HCT116 (cell line): ENCODE measurements at regions not wholly inside any gene's neighbourhood (a gene's known extent, or its start where the extent isn't known, plus 50 kb on each side); places are given as distances from the start of the nearest gene placed in this dataset.

ENCODE experiments used
- ATAC-seq: fragments of 200-7000 bp; cut with Tn5 transposase; 2 replicates; pipeline ENCODE4 v1.9.1; 2020; ENCODE audit warnings: mild to moderate bottlenecking, moderate library complexity
- BruUV-seq: library from RNA; stranded (reverse); fragments of 400-500 nt; replicated peaks from 2 replicates; lab custom pipeline; 2021; lab: Mats Ljungman, UMichigan
- CTCF ChIA-PET: fragments of 300-600 bp; sonication (Branson Sonifier 250); formaldehyde crosslinking; loops from one replicate; lab custom pipeline; 2021; ENCODE audit warnings: antibody characterized with exemption; lab: Charles Lee
- POLR2A ChIA-PET: fragments of 300-600, 350-600 bp; sonication (Branson Sonifier 250); formaldehyde crosslinking; loops from one replicate; lab custom pipeline; 2021; ENCODE audit warnings: antibody characterized with exemption; lab: Charles Lee
- RAD21 ChIA-PET, 2 experiments: fragments of 300-600 bp; sonication (Branson Sonifier 250); formaldehyde crosslinking; loops; one replicate each; lab custom pipeline; 2023; ENCODE audit warnings: low total read pairs in 2 of 2; ENCODE audit not compliant: uncharacterized antibody in 2 of 2, unreplicated experiment in 2 of 2, low non-redundant PET in 1 of 2; lab: Charles Lee
- DNase-seq: peaks from one replicate; pipeline ENCODE4 v3.0.0-alpha.2; 2010; ENCODE audit warnings: low read depth, low spot score
- H2AFZ ChIP-seq: fragments of 200-600 bp; shearing (Covaris generic), sonication (generic); 2 replicates; pipeline ENCODE4 v1.6.1; 2017; ENCODE audit warnings: low read depth, mixed run types, mixed read lengths, antibody characterized with exemption, low read length; ENCODE audit not compliant: poor library complexity, severe bottlenecking
- H3K27ac ChIP-seq: 2 replicates; pipeline ENCODE4 v1.5.1; 2012; ENCODE audit warnings: low read depth, low read length
- H3K27me3 ChIP-seq: fragments of 200-600 bp; sonication (generic); 2 replicates; pipeline ENCODE4 v1.6.1; 2016; ENCODE audit warnings: mixed run types, low read length, mixed read lengths; ENCODE audit not compliant: insufficient read depth
- H3K36me3 ChIP-seq, 2 experiments: fragments of 200-500 bp in 1 of 2; fragments of 200-600 bp in 1 of 2; sonication (Bioruptor generic) in 1 of 2; sonication (generic) in 1 of 2; 2 replicates each; pipeline versions ENCODE4 v1.5.1 to v1.6.1; 2014 to 2016; ENCODE audit warnings: low read length in 2 of 2, inconsistent platforms in 1 of 2, mixed read lengths in 1 of 2, mixed run types in 1 of 2; ENCODE audit not compliant: insufficient read depth in 2 of 2, control insufficient read depth in 1 of 2
- H3K4me1 ChIP-seq, 2 experiments: fragments of 200-600 bp in 1 of 2; sonication (generic) in 1 of 2; 2 replicates each; pipeline versions ENCODE4 v1.5.1 to v1.6.1; 2012 to 2017; ENCODE audit warnings: low read length in 2 of 2, inconsistent platforms in 1 of 2, mild to moderate bottlenecking in 1 of 2, mixed read lengths in 1 of 2, mixed run types in 1 of 2, moderate library complexity in 1 of 2; ENCODE audit not compliant: insufficient read depth in 2 of 2, control insufficient read depth in 1 of 2
- H3K4me2 ChIP-seq: fragments of 200-600 bp; sonication (generic); 2 replicates; pipeline ENCODE4 v1.6.1; 2017; ENCODE audit warnings: mixed run types, low read length, mixed read lengths
- H3K4me3 ChIP-seq, 2 experiments: fragments of 200-600 bp in 1 of 2; sonication (generic) in 1 of 2; replicated peaks in 1 of 2; 2 replicates each; pipeline ENCODE4 v1.5.1; 2011 to 2016; ENCODE audit warnings: low read length in 2 of 2, control low read depth in 1 of 2, low read depth in 1 of 2, mild to moderate bottlenecking in 1 of 2, mixed read lengths in 1 of 2, mixed run types in 1 of 2
- H3K79me2 ChIP-seq: fragments of 200-600 bp; sonication (generic); 2 replicates; pipeline ENCODE4 v1.6.1; 2017; ENCODE audit warnings: mild to moderate bottlenecking, mixed run types, low read length, moderate library complexity, mixed read lengths; ENCODE audit not compliant: insufficient read depth
- H3K9ac ChIP-seq: fragments of 200-600 bp; sonication (generic); 2 replicates; pipeline ENCODE4 v1.6.1; 2016; ENCODE audit warnings: low read length, mixed read lengths
- H3K9me2 ChIP-seq: fragments of 200-600 bp; sonication (generic), shearing (Covaris generic); 2 replicates; pipeline ENCODE4 v1.6.1; 2017; ENCODE audit warnings: mixed run types, mild to moderate bottlenecking, moderate library complexity; ENCODE audit not compliant: insufficient read depth
- H3K9me3 ChIP-seq, 2 experiments: fragments of 200-500 bp in 1 of 2; fragments of 200-600 bp in 1 of 2; sonication (Bioruptor generic) in 1 of 2; sonication (generic) in 1 of 2; 2 replicates each; pipeline ENCODE4 v1.6.1; 2014 to 2017; ENCODE audit warnings: low read length in 2 of 2, mixed read lengths in 2 of 2, inconsistent platforms in 1 of 2, low read depth in 1 of 2, mild to moderate bottlenecking in 1 of 2, mixed run types in 1 of 2, moderate library complexity in 1 of 2; ENCODE audit not compliant: control insufficient read depth in 1 of 2, insufficient read depth in 1 of 2
- H4K20me1 ChIP-seq: fragments of 200-600 bp; sonication (generic), shearing (Covaris generic); 2 replicates; pipeline ENCODE4 v1.6.1; 2017; ENCODE audit warnings: mixed run types, mild to moderate bottlenecking, moderate library complexity; ENCODE audit not compliant: insufficient read depth
- CBX3 ChIP-seq: IDR thresholded peaks from 2 replicates; pipeline ENCODE4 v1.6.1; 2012; ENCODE audit warnings: low read depth
- CTCF ChIP-seq, 3 experiments: fragments of 200-600 bp in 1 of 3; sonication (generic) in 1 of 3; IDR thresholded peaks in 2 of 3; conservative IDR thresholded peaks in 1 of 3; 2 replicates each; pipeline ENCODE4 v1.5.1; 2012 to 2017; ENCODE audit warnings: low read depth in 2 of 3, low read length in 2 of 3, antibody characterized with exemption in 1 of 3, borderline replicate concordance in 1 of 3, control low read depth in 1 of 3, mild to moderate bottlenecking in 1 of 3, mixed read lengths in 1 of 3, mixed run types in 1 of 3, moderate library complexity in 1 of 3; ENCODE audit not compliant: insufficient read depth in 1 of 3
- ELF1 ChIP-seq: IDR thresholded peaks from 2 replicates; pipeline ENCODE4 v1.6.1; 2012; ENCODE audit warnings: low read depth, borderline replicate concordance
- EZH2phosphoT487 ChIP-seq: fragments of 200-600 bp; IDR thresholded peaks from 2 replicates; pipeline ENCODE4 v1.6.1; 2018; ENCODE audit warnings: antibody characterized with exemption, borderline replicate concordance
- FOSL1 ChIP-seq: IDR thresholded peaks from 2 replicates; pipeline ENCODE4 v1.6.1; 2012; ENCODE audit warnings: low read depth
- JUND ChIP-seq: IDR thresholded peaks from 2 replicates; pipeline ENCODE4 v1.6.1; 2012
- POLR2A ChIP-seq: IDR thresholded peaks from 2 replicates; pipeline ENCODE4 v1.7.0; 2011; ENCODE audit warnings: borderline replicate concordance; ENCODE audit not compliant: insufficient read depth, insufficient read length; ENCODE audit errors: extremely low read depth
- POLR2AphosphoS5 ChIP-seq: IDR thresholded peaks from 2 replicates; pipeline ENCODE4 v1.6.1; 2011; ENCODE audit warnings: mild to moderate bottlenecking, low read depth, low read length, moderate library complexity
- RAD21 ChIP-seq: IDR thresholded peaks from 2 replicates; pipeline ENCODE4 v1.6.1; 2012; ENCODE audit warnings: low read depth, mild to moderate bottlenecking
- REST ChIP-seq: IDR thresholded peaks from 2 replicates; pipeline ENCODE4 v1.6.1; 2012; ENCODE audit warnings: low read depth
- SIN3A ChIP-seq: IDR thresholded peaks from 2 replicates; pipeline ENCODE4 v1.6.1; 2012; ENCODE audit warnings: low read depth
- SRF ChIP-seq: IDR thresholded peaks from 2 replicates; pipeline ENCODE4 v1.6.1; 2012; ENCODE audit warnings: low read depth
- TCF7L2 ChIP-seq: IDR thresholded peaks from 2 replicates; pipeline ENCODE4 v1.7.0; 2011; ENCODE audit warnings: borderline replicate concordance, inconsistent platforms; ENCODE audit not compliant: insufficient read depth, insufficient read length; ENCODE audit errors: extremely low read depth
- YY1 ChIP-seq: IDR thresholded peaks from 2 replicates; pipeline ENCODE4 v1.6.1; 2011; ENCODE audit warnings: low read length, low read depth, moderate library complexity, mild to moderate bottlenecking; ENCODE audit not compliant: insufficient replicate concordance; ENCODE audit errors: extremely low read depth
- ZBTB33 ChIP-seq: IDR thresholded peaks from 2 replicates; pipeline ENCODE4 v1.6.1; 2011; ENCODE audit warnings: mild to moderate bottlenecking, low read length, moderate library complexity; ENCODE audit not compliant: insufficient replicate concordance; ENCODE audit errors: extremely low read depth
- ZNF274 ChIP-seq: fragments of 200-500 bp; sonication (Bioruptor generic); IDR thresholded peaks from 2 replicates; pipeline ENCODE4 v1.6.1; 2014; ENCODE audit warnings: mild to moderate bottlenecking, low read depth, low read length, inconsistent platforms
- intact Hi-C: fragments of 100-400 bp; cut with micrococcal nuclease; formaldehyde crosslinking; loops from 2 replicates; pipeline ENCODE4 v1.10.0; 2022

- Histone ChIP-seq H3K79me2 (no peaks in the 10 kb centered on the region), H4K20me1 (no peaks in the 10 kb centered on the region), H3K27me3 (no peaks in the 10 kb centered on the region), H3K4me1 (no peaks in the 10 kb centered on the region), H3K9me2 (no peaks in the 10 kb centered on the region), H3K4me2 (no peak overlapping the region), H2AFZ (no peak overlapping the region), H3K9ac (no peak overlapping the region), H3K9me3 (no peaks in the 10 kb centered on the region), H3K27ac (no peak overlapping the region), H3K36me3 (no peaks in the 10 kb centered on the region), H3K4me3 (no peak overlapping the region)
- ATAC-seq, result no peak
- DNase-seq, result no peak
- no TSS peak for BruUV-seq
- ChIA-PET CTCF (no interaction called here), POLR2A (no interaction called here), RAD21 (no interaction called here)
- intact Hi-C loops, result no loop called here
- TF ChIP-seq POLR2AphosphoS5 (no peak), ZBTB33 (no peak), CBX3 (no peak), REST (no peak), EZH2phosphoT487 (no peak), ZNF274 (no peak), FOSL1 (no peak), CTCF (IDR thresholded peaks at IDR 0.05 in 2 of 3, conservative IDR thresholded peaks at IDR 0.05 in 1 of 3; ENCODE audit: borderline replicate concordance in 1 of 3, insufficient read depth in 1 of 3, low read depth in 2 of 3, low read length in 2 of 3) (no peak), YY1 (no peak), ELF1 (no peak), JUND (no peak), RAD21 (no peak), SIN3A (no peak), TCF7L2 (no peak), SRF (no peak), POLR2A (no peak)
Measured at GRCh38 chrX:122833230-122833629, 350.8 kb upstream of the GRIA3 start.
